Spleen (tissue), 11 donors: ENCODE measurements at regions not wholly inside any gene's neighbourhood (a gene's known extent, or its start where the extent isn't known, plus 50 kb on each side); places are given as distances from the start of the nearest gene placed in this dataset.

Source experiments
- DNase-seq: peaks from one replicate; pipeline ENCODE4 v3.0.0-alpha.2; 2020
- H3K27ac ChIP-seq, 8 donors: fragments of 200-600 bp; sonication (generic) in 7 of 8; 1 replicate in 4 of 8; 2 replicates in 4 of 8; pipeline versions ENCODE4 v1.5.0 to v1.8.0; 2016 to 2021; ENCODE audit warnings: inconsistent platforms in 4 of 8, mild to moderate bottlenecking in 4 of 8, moderate library complexity in 1 of 8
- H3K27me3 ChIP-seq, 7 donors: fragments of 200-600 bp; sonication (generic) in 6 of 7; replicated peaks in 1 of 7; 1 replicate in 4 of 7; 2 replicates in 3 of 7; pipeline versions ENCODE4 v1.5.0 to v1.8.0; 2016 to 2021; ENCODE audit warnings: inconsistent platforms in 3 of 7, mild to moderate bottlenecking in 1 of 7
- H3K36me3 ChIP-seq, 6 donors: fragments of 200-600 bp; sonication (generic) in 5 of 6; 1 replicate in 4 of 6; 2 replicates in 2 of 6; pipeline versions ENCODE4 v1.5.0 to v1.8.0; 2016 to 2021; ENCODE audit warnings: inconsistent platforms in 2 of 6
- H3K4me1 ChIP-seq, 6 donors: fragments of 200-600 bp; sonication (generic) in 5 of 6; 1 replicate in 3 of 6; 2 replicates in 3 of 6; pipeline versions ENCODE4 v1.5.0 to v1.8.0; 2016 to 2021; ENCODE audit warnings: inconsistent platforms in 3 of 6
- H3K4me3 ChIP-seq, 8 donors: fragments of 200-600 bp; sonication (generic) in 7 of 8; 1 replicate in 4 of 8; 2 replicates in 4 of 8; pipeline versions ENCODE4 v1.5.0 to v1.8.0; 2016 to 2021; ENCODE audit warnings: inconsistent platforms in 4 of 8, mild to moderate bottlenecking in 4 of 8, moderate library complexity in 2 of 8
- H3K9me3 ChIP-seq, 8 donors: fragments of 200-600 bp; sonication (generic) in 7 of 8; 1 replicate in 4 of 8; 2 replicates in 4 of 8; pipeline versions ENCODE4 v1.5.0 to v1.8.0; 2016 to 2021; ENCODE audit warnings: inconsistent platforms in 4 of 8
- CTCF ChIP-seq, 11 experiments: fragments of 200-600 bp in 7 of 11; fragments of 450-650 bp in 4 of 11; sonication (generic) in 4 of 11; IDR thresholded peaks in 8 of 11; conservative IDR thresholded peaks in 3 of 11; 1 replicate in 7 of 11; 2 replicates in 4 of 11; pipeline versions ENCODE4 v1.4.0 to v1.8.0; 2016 to 2021; ENCODE audit warnings: antibody characterized with exemption in 11 of 11, inconsistent platforms in 4 of 11, mild to moderate bottlenecking in 1 of 11
- POLR2A ChIP-seq, 3 donors: fragments of 450-650 bp; IDR thresholded peaks; one replicate each; pipeline ENCODE4 v1.5.1; 2017; ENCODE audit warnings: antibody characterized with exemption in 3 of 3, mild to moderate bottlenecking in 1 of 3
- POLR2AphosphoS5 ChIP-seq, 3 donors: sonication (generic); formaldehyde crosslinking; IDR thresholded peaks; one replicate each; pipeline ENCODE4 v1.5.1; 2017; ENCODE audit warnings: antibody characterized with exemption in 3 of 3
- WGBS, 5 donors: extraction: QIAGEN DNeasy Blood & Tissue Kit in 3 of 5; methylation state at CpG; one replicate each; pipeline versions ENCODE4 v1.1.5 to v1.1.7; 2013 to 2018; 5-methylcytosine and 5-hydroxymethylcytosine counted together
- intact Hi-C: fragments of 100-400 bp; cut with DNase I; formaldehyde crosslinking; loops from one replicate; pipeline ENCODE4 v1.15.0; 2023; ENCODE audit warnings: low total_unique reads
- donor health status: healthy with polysubstance abuse.
- donor health status: DM: no; HTN: no; CAD: no; lungs with moderate emphysema.
- donor health status: DM: no; HTN: no; CAD: no.
- donor health status: Bipolar disorder and iron deficiency.
- donor health status: healthy.
- donor health status: DM: no; HTN: no; CAD: no.
- donor health status: DM: yes; HTN: yes; CAD: no.

GRCh38 chr2:216991563-216991962, 131.7 kb upstream of the TNP1 start:
- intact Hi-C loops = no loop called here
- DNase-seq = no peak
- Histone ChIP-seq H3K4me3 (no peak overlapping the region), H3K36me3 (no peaks in the 10 kb centered on the region), H3K27me3 (no peaks in the 10 kb centered on the region), H3K9me3 (no peaks in the 10 kb centered on the region), H3K27ac (no peak overlapping the region), H3K4me1 (peaks cover 0 to 6% (median 0%) of the 10 kb centered on the region in 6 donors)
- TF ChIP-seq POLR2A (IDR thresholded peaks at IDR 0.05) = no peak
- no peak for TF ChIP-seq POLR2AphosphoS5 (IDR thresholded peaks at IDR 0.05)
- no peak for TF ChIP-seq CTCF (IDR thresholded peaks at IDR 0.05 in 8 of 11, conservative IDR thresholded peaks at IDR 0.05 in 3 of 11)
- 16 to 48% (median 44%) methylated on average over 1 of the region's 1 CpG for WGBS, 5 donors

GRCh38 chr2:216989340-216990129, 129.7 kb upstream of the TNP1 start:
- peaks cover 0 to 6% (median 0%) of the 10 kb centered on the region in 6 donors for H3K4me1 ChIP-seq
- WGBS, 5 donors = 66 to 83% (median 80%) methylated on average over 5 of the region's 5 CpGs

GRCh38 chr2:216987252-216987821, 127.5 kb upstream of the TNP1 start:
- H3K4me1 ChIP-seq = peaks cover 0 to 6% (median 0%) of the 10 kb centered on the region in 6 donors
- H3K36me3 ChIP-seq = no peaks in the 10 kb centered on the region
- DNase-seq = no peak
- no peak overlapping the region for H3K4me3 ChIP-seq
- no peak for TF ChIP-seq POLR2AphosphoS5 (IDR thresholded peaks at IDR 0.05)
- no peak for TF ChIP-seq POLR2A (IDR thresholded peaks at IDR 0.05)
- no peak for TF ChIP-seq CTCF (IDR thresholded peaks at IDR 0.05 in 8 of 11, conservative IDR thresholded peaks at IDR 0.05 in 3 of 11)
- no peaks in the 10 kb centered on the region for H3K9me3 ChIP-seq
- H3K27ac ChIP-seq = no peak overlapping the region
- WGBS, 5 donors = 93 to 99% (median 93%) methylated on average over 6 of the region's 6 CpGs
- intact Hi-C loops = no loop called here
- H3K27me3 ChIP-seq = peaks cover 0 to 6% (median 0%) of the 10 kb centered on the region in 7 donors

More at GRCh38 chr2:216989340-216990129, 129.7 kb upstream of the TNP1 start:
- no peak overlapping the region for H3K27ac ChIP-seq
- DNase-seq = no peak
- no peaks in the 10 kb centered on the region for H3K36me3 ChIP-seq
- no peak for TF ChIP-seq POLR2AphosphoS5 (IDR thresholded peaks at IDR 0.05)
- no peak for TF ChIP-seq CTCF (IDR thresholded peaks at IDR 0.05 in 8 of 11, conservative IDR thresholded peaks at IDR 0.05 in 3 of 11)
- TF ChIP-seq POLR2A (IDR thresholded peaks at IDR 0.05) = no peak
- intact Hi-C loops = no loop called here
- H3K27me3 ChIP-seq = peaks cover 0 to under 1% (median 0%) of the 10 kb centered on the region in 7 donors
- no peak overlapping the region for H3K4me3 ChIP-seq
- no peaks in the 10 kb centered on the region for H3K9me3 ChIP-seq

DNA sequence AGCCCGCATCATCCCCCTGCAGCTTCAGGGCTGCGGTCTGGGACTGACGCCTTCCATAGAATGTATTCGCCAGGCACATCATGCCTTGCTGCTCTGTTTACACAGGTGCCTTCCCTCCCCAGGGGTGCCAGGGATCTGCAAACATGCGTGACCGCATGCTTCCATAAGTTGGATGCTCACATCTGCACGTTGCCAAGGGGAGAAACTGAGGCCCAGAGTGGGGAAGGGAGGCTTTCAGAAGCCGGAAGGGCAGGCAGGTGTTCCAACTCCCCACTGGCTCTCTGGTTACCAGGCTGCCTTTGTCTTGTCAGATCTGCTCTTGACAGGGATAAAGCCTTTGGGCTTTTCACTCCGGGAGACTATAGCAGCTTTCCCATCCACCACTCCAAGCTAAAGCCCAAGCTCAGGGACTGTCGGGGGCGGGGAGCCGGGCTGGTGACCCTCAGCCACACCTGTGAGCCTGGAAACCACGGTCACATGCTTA, 125.8 kb upstream of the TNP1 start:
- Histone ChIP-seq H3K4me1 (peaks cover 0 to 6% (median 0%) of the 10 kb centered on the region in 6 donors), H3K27me3 (peaks cover 0 to 12% (median 0%) of the 10 kb centered on the region in 7 donors), H3K4me3 (no peak overlapping the region), H3K36me3 (no peaks in the 10 kb centered on the region), H3K27ac (no peak overlapping the region), H3K9me3 (no peaks in the 10 kb centered on the region)
- TF ChIP-seq POLR2A (IDR thresholded peaks at IDR 0.05) (no peak), CTCF (IDR thresholded peaks at IDR 0.05 in 8 of 11, conservative IDR thresholded peaks at IDR 0.05 in 3 of 11) (no peak), POLR2AphosphoS5 (IDR thresholded peaks at IDR 0.05) (no peak)
- DNase-seq = no peak
- WGBS, 5 donors = 73 to 82% (median 79%) methylated on average over 13 of the region's 13 CpGs
- intact Hi-C loops = no loop called here
